Right lobe of liver (tissue), 6 donors: ENCODE measurements at regions not wholly inside any gene's neighbourhood (a gene's known extent, or its start where the extent isn't known, plus 50 kb on each side); places are given as distances from the start of the nearest gene placed in this dataset.
"Not testable (repeated sequence)": the region's sequence is repeated elsewhere in the genome, so short reads cannot be mapped to it uniquely, and the experiment has no call there.

Experiments
- ATAC-seq, 4 donors: fragments of 200-7000 bp; cut with Tn5 transposase; one replicate each; pipeline ENCODE4 v1.9.1; 2020; ENCODE audit warnings: mild to moderate bottlenecking in 4 of 4, moderate library complexity in 4 of 4
- DNase-seq, 3 donors: peaks; one replicate each; pipeline ENCODE4 v3.0.0-alpha.2; 2020
- H3K27ac ChIP-seq, 3 donors: fragments of 200-600 bp; one replicate each; pipeline ENCODE4 v1.8.0; 2022
- H3K27me3 ChIP-seq, 2 donors: fragments of 200-600 bp; one replicate each; pipeline ENCODE4 v1.8.0; 2022
- H3K36me3 ChIP-seq, 4 donors: fragments of 200-600 bp; sonication (generic) in 1 of 4; one replicate each; pipeline versions ENCODE4 v1.5.1 to v1.8.0; 2017 to 2022; ENCODE audit warnings: control low read depth in 1 of 4
- H3K4me1 ChIP-seq, 4 donors: fragments of 200-600 bp; sonication (generic) in 1 of 4; one replicate each; pipeline versions ENCODE4 v1.5.1 to v1.8.0; 2017 to 2022; ENCODE audit warnings: control low read depth in 1 of 4
- H3K4me3 ChIP-seq, 3 donors: fragments of 200-600 bp; one replicate each; pipeline ENCODE4 v1.8.0; 2022
- H3K9me3 ChIP-seq, 4 donors: fragments of 200-600 bp; sonication (generic) in 1 of 4; one replicate each; pipeline versions ENCODE4 v1.5.1 to v1.8.0; 2017 to 2022; ENCODE audit warnings: control low read depth in 1 of 4
- WGBS: methylation state at CpG from one replicate; pipeline ENCODE4 v1.1.6; 2018; ENCODE audit warnings: low coverage, low lambda C conversion rate; ENCODE audit not compliant: insufficient coverage; ENCODE audit errors: missing lambda C conversion rate; 5-methylcytosine and 5-hydroxymethylcytosine counted together
- intact Hi-C, 2 donors: fragments of 100-400 bp; cut with DNase I; formaldehyde crosslinking; loops; one replicate each; pipeline versions ENCODE4 v1.11.2 to v1.14.1; 2022
- TF ChIP-seq, protein P1 (sequence below), 4 donors: fragments of 200-600 bp in 3 of 4; fragments of 450-650 bp in 1 of 4; IDR thresholded peaks; one replicate each; pipeline versions ENCODE4 v1.5.1 to v1.8.0; 2016 to 2022; ENCODE audit warnings: antibody characterized with exemption in 4 of 4, mild to moderate bottlenecking in 2 of 4
- donor health status: DM: no; HTN: yes; CAD: no.
- donor health status: DM: no; HTN: no; CAD: no.
- donor health status: DM: no; HTN: no; CAD: no.
- donor health status: DM: no; HTN: yes; CAD: no.
- donor health status: DM: no; HTN: yes; CAD: no.

GRCh38 chr17:15802917-15803316, 70.8 kb downstream of the TBC1D26 start:
- intact Hi-C loops, H3K4me1 ChIP-seq, DNase-seq, H3K36me3 ChIP-seq, H3K27ac ChIP-seq, H3K9me3 ChIP-seq, H3K4me3 ChIP-seq, ATAC-seq, H3K27me3 ChIP-seq: not testable (repeated sequence)
- 83% methylated on average over 1 of the region's 1 CpG for WGBS

DNA sequence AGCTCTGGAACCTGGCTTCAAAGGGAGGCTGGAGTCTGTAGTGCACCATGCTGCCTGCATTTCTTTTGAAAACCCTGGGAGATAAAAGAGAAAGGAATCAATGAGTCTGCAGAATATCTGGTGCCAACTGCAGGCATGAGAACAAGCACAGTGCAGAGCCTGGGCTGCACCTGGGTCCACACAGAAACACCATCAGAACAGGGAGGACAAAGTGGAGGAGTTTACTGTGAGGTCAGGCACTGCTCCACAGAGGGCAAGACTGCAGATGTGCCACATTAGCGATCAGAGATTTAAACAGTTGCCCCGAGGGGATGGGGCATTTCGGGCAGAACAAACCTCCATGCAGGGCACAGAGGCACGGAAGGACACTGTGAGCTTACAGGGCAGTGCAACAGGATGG, 74.7 kb downstream of the TBC1D26 start:
- H3K9me3 ChIP-seq, intact Hi-C loops, DNase-seq, H3K36me3 ChIP-seq, H3K27me3 ChIP-seq, ATAC-seq, H3K27ac ChIP-seq, H3K4me3 ChIP-seq, H3K4me1 ChIP-seq: not testable (repeated sequence)
- 82% methylated on average over 2 of the region's 4 CpGs for WGBS

GRCh38 chr17:15813388-15813787, 81.3 kb downstream of the TBC1D26 start:
- H3K4me3 ChIP-seq, DNase-seq, H3K27ac ChIP-seq, H3K27me3 ChIP-seq, intact Hi-C loops, H3K36me3 ChIP-seq, H3K4me1 ChIP-seq, ATAC-seq, H3K9me3 ChIP-seq: not testable (repeated sequence)
- 75% methylated on average over 2 of the region's 7 CpGs for WGBS

- H3K4me1 ChIP-seq, ATAC-seq, H3K4me3 ChIP-seq, H3K9me3 ChIP-seq, H3K36me3 ChIP-seq, H3K27me3 ChIP-seq, intact Hi-C loops, H3K27ac ChIP-seq, DNase-seq: not testable (repeated sequence)
- WGBS: 56% methylated on average over 2 of the region's 3 CpGs
Measured at GRCh38 chr17:15814003-15814402, 81.9 kb downstream of the TBC1D26 start.

- ATAC-seq, H3K36me3 ChIP-seq, DNase-seq, H3K4me3 ChIP-seq, H3K27ac ChIP-seq, intact Hi-C loops, H3K9me3 ChIP-seq, H3K4me1 ChIP-seq, H3K27me3 ChIP-seq: not testable (repeated sequence)
- 97% methylated on average over 14 of the region's 20 CpGs for WGBS
Measured at GRCh38 chr17:15817861-15818260, 85.8 kb downstream of the TBC1D26 start.

GRCh38 chr17:15822280-15822679, 90.2 kb downstream of the TBC1D26 start:
- 41% methylated on average over 4 of the region's 5 CpGs for WGBS
- H3K36me3 ChIP-seq, intact Hi-C loops: not testable (repeated sequence)

GRCh38 chr17:15828727-15829314, 96.7 kb downstream of the TBC1D26 start:
- H3K27me3 ChIP-seq, H3K9me3 ChIP-seq, H3K4me1 ChIP-seq, H3K36me3 ChIP-seq, H3K27ac ChIP-seq, H3K4me3 ChIP-seq, intact Hi-C loops: not testable (repeated sequence)
- WGBS: 4% methylated on average over 6 of the region's 10 CpGs
- TF ChIP-seq, protein P1, sequence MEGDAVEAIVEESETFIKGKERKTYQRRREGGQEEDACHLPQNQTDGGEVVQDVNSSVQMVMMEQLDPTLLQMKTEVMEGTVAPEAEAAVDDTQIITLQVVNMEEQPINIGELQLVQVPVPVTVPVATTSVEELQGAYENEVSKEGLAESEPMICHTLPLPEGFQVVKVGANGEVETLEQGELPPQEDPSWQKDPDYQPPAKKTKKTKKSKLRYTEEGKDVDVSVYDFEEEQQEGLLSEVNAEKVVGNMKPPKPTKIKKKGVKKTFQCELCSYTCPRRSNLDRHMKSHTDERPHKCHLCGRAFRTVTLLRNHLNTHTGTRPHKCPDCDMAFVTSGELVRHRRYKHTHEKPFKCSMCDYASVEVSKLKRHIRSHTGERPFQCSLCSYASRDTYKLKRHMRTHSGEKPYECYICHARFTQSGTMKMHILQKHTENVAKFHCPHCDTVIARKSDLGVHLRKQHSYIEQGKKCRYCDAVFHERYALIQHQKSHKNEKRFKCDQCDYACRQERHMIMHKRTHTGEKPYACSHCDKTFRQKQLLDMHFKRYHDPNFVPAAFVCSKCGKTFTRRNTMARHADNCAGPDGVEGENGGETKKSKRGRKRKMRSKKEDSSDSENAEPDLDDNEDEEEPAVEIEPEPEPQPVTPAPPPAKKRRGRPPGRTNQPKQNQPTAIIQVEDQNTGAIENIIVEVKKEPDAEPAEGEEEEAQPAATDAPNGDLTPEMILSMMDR (IDR thresholded peaks at IDR 0.05): peak; percentile 82 to 93 (median 90)
- DNase-seq: peak; percentile 78 to 83 (median 81)
- ATAC-seq: peak; percentile 100

More at GRCh38 chr17:15822280-15822679, 90.2 kb downstream of the TBC1D26 start:
- H3K4me1 ChIP-seq, H3K27me3 ChIP-seq, H3K4me3 ChIP-seq, H3K27ac ChIP-seq, H3K9me3 ChIP-seq: not testable (repeated sequence)
- ATAC-seq (peak; percentile 52 to 84 (median 62)), DNase-seq (peak in 1 of 3 donors; percentile 48)

- ATAC-seq, H3K27ac ChIP-seq, H3K36me3 ChIP-seq, H3K4me1 ChIP-seq, DNase-seq, intact Hi-C loops, H3K4me3 ChIP-seq, H3K27me3 ChIP-seq, H3K9me3 ChIP-seq: not testable (repeated sequence)
- WGBS: 78% methylated on average over 4 of the region's 4 CpGs
Measured at GRCh38 chr17:15830221-15830620, 98.1 kb downstream of the TBC1D26 start.

DNA sequence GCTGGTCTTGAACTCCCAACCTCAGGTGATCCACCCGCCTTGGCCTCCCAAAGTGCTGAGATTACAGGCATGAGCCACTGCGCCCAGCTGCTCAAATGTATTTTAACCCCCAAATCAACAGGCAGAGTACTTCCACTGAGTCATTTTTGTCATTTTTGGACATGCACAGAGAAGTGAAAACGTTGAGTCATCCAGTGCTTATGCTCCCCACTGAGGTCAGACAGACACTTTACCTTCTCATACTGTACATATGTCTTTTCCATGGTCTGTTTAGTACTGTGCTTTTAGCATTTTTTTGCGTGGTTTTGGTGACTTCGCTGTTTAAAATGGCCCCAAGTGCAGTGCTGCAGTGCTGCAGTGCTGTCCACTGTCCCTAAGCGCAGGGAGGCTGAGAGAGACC, 99.1 kb downstream of the TBC1D26 start:
- H3K4me1 ChIP-seq, H3K9me3 ChIP-seq, intact Hi-C loops, DNase-seq, H3K4me3 ChIP-seq, H3K27ac ChIP-seq, H3K27me3 ChIP-seq, H3K36me3 ChIP-seq: not testable (repeated sequence)
- 60% methylated on average over 6 of the region's 6 CpGs for WGBS
- peak in 1 of 4 donors; percentile 26 for ATAC-seq

DNA sequence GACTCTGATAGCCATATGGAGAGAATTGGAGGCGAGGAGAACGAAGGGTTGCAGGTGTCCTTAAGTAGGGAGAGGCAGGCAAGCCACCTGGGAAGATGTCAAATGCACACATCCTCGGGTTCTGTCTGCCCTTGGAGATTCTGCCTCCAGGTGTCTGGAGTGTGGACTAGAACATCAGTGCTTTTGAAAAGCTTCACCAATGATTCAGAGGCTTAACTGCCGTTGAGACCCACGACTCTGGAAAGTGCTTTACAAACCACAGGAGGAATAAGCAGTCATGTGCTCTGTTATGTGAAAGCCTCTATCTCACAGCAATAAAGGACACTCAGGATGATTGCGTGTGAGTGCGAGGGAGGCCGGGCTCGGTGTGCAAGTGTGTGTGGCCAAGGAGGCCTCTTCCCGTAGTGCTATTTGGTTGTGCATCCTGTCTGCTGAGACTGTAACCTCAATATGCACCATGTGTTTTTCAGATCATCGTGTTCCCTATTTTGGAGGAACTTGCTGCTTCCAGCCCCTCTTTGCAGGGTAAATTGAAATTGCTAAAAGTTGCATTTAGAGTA, 100.9 kb downstream of the TBC1D26 start:
- intact Hi-C loops, H3K9me3 ChIP-seq, H3K4me1 ChIP-seq, H3K27me3 ChIP-seq, H3K36me3 ChIP-seq, H3K27ac ChIP-seq, DNase-seq, H3K4me3 ChIP-seq, ATAC-seq: not testable (repeated sequence)
- WGBS: 28% methylated on average over 3 of the region's 11 CpGs

DNA sequence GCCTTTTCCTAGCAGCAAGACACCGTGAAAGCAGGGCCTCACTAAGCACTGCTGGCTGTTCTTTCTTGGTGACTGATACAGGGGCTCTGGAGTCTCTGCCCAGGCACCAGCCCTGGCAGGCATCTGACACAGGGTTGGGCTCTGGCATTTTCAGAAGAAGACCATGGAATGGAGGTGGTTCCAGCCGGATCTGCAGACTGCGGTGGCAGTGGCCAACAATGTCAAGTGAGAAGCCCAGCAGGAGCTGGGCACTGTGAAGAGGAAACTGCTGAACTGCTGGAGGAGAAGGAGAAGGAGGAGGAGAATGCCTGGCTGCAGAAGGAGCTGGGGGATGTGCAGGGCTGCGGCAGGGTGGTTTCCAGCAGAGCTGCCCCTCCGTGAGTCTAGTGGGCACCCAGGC, 101.8 kb downstream of the TBC1D26 start:
- H3K9me3 ChIP-seq, H3K4me3 ChIP-seq, DNase-seq, H3K4me1 ChIP-seq, intact Hi-C loops, H3K36me3 ChIP-seq, H3K27me3 ChIP-seq, H3K27ac ChIP-seq, ATAC-seq: not testable (repeated sequence)
- WGBS: 40% methylated on average over 1 of the region's 5 CpGs
